Left kidney (tissue), 1 donor: ENCODE measurements at regions not wholly inside any gene's neighbourhood (a gene's known extent, or its start where the extent isn't known, plus 50 kb on each side); places are given as distances from the start of the nearest gene placed in this dataset.
"Not testable (repeated sequence)": the region's sequence is repeated elsewhere in the genome, so short reads cannot be mapped to it uniquely, and the experiment has no call there.

ENCODE experiments used
- DNase-seq: peaks from one replicate; pipeline ENCODE4 v3.0.0-alpha.2; 2013

GRCh38 chr3:35296533-35296932, 342.8 kb upstream of the ARPP21 start:
- DNase-seq: no peak

GRCh38 chr3:35296944-35297343, 342.4 kb upstream of the ARPP21 start:
- DNase-seq: not testable (repeated sequence)

GRCh38 chr3:35305406-35305805, 333.9 kb upstream of the ARPP21 start:
- no peak for DNase-seq

DNA sequence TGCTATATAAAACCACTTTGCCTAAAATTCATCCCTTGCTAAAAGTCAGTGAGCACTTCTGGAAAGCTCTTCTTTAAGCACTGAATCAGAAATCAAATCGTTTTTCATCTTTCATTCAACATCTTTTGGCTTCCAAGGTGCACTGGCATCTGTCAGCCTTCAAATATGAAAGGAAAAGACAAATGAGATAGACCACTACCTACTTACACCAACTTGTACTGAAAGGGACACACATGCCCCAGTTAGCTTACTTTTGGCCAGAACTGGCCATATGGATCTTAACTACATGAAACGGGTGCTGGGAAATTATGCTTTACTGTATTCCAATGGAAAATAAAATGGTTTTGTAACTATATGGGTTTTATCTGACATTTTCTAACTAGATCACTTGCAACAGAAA, 332.0 kb upstream of the ARPP21 start:
- no peak for DNase-seq

DNA sequence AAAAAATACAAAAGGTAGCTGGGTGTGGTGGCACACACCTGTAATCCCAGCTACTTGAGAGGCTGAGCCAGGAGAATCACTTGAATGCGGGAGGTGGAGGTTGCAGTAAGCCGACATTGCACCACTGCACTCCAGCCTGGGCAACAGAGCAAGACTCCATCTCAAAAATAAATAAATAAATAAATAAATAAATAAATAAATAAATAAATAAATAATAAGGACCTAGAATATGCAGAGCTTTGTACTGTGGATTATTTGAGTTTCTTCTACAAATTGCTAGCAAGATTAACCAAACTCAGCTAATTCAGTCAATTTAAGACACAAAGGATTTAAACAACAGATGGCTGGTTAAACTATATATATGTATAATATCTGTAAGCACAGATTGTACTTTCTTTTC, 322.5 kb upstream of the ARPP21 start:
- DNase-seq: not testable (repeated sequence)

DNA sequence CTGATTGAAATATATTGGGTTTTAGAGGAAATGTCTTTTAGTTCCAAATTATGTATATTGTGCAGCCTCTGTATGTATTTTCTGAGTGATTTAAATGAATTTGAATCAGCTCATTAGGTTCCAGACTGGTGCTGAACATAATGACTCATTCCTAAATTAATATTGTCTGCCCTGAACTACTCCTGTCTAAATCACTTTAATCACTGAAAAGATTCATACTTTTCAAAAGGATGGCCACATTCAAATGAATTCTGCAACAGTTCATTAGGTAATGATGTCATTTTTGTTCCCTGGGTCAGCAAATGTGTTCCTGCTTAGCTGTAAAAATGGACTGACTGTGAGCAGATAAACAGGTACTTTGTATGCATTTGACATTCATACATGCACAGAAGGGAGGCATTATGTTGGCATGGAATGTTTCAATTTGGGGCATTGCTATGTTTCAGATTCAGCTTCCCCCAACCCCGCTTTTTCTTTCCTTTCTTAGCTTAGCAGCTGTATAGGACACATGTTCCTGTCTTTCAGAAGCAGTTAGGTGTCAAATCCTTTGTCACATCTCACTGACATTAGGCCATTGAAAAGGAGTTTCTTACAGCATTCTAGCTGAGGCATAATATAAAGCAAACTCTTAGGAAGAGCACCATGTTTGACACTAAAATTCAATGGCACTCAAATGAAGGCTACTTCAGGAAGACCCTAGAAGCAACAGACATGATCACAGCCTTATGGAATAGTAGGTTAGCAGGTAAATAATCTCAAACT, 318.5 kb upstream of the ARPP21 start:
- DNase-seq: no peak

DNA sequence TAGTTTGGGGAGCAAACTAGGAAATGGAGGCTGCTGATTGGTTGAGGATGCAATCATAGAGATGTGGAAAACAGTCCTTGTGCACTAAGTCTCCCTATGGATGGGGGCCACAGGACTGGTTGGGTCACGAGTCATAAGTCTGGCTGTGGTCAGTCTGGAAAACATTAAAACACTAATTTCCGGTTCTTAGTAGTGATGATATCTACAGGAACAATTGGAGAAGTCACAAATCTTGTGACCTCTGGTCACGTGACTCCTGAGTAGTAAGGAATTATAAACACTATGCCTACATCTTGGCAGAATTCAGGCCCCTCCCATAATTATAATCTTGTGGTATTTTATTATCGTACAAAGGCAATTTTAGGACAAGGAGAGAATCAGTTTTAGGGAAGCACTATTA, 317.3 kb upstream of the ARPP21 start:
- DNase-seq: no peak

DNA sequence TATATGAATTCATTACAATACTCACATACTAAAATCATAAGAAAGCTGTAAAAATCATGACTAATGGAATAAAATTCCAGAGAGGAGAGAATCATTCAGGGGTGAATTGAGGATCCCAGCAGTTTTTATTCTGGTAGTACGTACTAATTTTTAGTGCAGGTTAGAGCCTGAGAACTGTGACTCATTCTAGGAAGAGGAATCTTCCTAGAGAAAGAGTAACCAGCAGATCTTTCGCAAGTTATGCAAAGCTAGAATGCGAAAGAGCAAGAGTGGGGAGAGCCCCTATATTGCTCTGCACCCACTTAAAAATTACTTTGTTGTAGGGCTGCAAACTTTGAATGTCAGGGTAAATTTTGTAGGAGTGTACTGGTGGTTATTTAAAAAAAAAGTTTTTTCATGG, 303.6 kb upstream of the ARPP21 start:
- no peak for DNase-seq

GRCh38 chr3:35336601-35337000, 302.7 kb upstream of the ARPP21 start:
- no peak for DNase-seq

GRCh38 chr3:35338186-35338585, 301.1 kb upstream of the ARPP21 start:
- no peak for DNase-seq

DNA sequence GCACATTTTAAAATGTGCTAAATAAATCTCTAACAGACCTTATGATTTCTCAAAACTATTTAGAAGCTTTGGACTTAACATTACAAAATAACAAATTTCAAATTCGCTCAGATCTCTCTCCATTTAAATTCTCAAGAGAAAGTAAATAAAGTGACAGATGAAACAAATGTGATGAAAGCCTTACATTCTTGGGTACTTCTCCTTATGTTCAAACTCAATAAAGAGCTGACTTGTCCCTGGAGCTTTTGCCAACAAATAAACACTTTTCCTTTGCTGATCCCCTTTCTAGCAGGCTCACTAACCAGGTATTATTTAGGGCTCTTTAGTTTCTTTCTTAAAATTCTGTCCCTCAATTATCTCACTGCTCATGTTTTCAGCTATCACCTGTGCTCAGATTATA, 259.1 kb upstream of the ARPP21 start:
- no peak for DNase-seq

GRCh38 chr3:35383216-35383615, 256.1 kb upstream of the ARPP21 start:
- DNase-seq: no peak

DNA sequence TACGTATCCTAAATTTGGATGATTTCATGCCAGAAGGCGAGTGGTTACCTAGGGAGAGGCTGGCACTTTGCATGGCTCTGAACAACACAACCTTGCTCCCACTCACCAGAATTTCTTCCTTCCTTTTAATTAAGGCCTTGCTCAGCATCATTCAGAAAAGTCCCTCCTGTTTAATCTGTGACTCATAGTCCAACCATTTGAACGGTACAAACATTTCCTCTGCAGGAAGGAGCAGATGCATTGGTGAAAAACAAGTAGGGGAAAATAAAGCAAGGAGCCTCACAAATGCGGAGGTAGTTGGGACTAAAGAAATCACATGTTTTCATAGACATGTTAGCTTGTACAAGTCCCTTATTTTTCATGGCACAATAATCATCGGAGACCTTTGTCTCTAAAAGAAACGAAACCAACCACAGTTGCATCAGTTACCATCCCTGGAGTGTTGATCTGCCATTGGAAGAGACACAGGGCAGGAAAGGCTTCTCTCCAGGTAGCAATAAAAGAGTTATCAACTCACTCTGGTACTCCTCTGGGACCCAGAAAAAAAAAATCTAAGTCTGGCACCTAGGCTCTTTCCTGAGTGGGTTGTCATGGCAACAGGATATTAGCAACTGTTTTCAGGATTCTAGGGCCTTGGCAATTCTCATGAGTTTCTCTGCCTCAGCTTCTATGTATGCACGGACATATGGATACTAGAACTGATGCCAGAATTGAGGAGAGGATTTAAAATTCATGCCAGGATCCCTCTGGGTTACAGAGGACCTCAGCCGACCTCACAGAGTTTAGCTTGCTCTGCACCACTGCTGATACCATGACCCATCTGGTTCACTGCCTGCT, 255.4 kb upstream of the ARPP21 start:
- DNase-seq: no peak

DNA sequence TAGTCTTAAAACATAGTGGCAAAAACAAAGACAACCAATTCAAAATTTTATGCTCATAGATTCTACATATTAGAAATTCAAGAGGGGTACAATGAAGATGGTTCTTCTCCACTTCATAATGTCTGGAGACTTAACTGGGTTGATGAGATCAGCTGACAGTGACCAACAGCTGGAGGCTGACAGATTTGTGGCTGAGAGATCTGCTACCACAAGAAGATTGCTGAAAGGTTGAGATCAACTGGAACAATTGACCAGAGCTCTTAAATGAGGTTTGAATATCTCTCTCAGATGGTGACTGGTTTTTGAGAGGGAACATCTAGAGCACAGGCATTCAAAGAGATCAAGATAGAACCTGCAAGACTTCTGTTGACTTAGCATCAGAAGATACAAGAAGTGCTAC, 254.1 kb upstream of the ARPP21 start:
- DNase-seq: no peak

DNA sequence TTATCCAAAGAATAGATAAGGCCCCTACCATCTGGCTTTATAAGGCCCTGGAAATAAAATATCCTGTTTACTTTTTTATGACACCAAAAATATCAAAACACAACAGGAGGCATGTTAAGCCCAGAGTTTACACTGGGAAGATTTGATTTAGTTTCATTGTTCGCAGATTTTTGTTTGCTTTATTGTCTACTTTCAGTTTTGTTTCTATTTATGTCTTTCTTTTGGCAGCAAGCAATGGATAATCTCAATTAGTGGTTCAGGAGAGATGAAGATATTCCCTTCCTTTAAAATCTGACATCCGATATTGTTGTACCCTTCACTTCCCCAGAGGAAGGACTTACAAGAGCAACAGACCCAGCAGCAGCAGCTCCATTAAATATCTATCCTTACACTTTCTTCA, 249.4 kb upstream of the ARPP21 start:
- no peak for DNase-seq

DNA sequence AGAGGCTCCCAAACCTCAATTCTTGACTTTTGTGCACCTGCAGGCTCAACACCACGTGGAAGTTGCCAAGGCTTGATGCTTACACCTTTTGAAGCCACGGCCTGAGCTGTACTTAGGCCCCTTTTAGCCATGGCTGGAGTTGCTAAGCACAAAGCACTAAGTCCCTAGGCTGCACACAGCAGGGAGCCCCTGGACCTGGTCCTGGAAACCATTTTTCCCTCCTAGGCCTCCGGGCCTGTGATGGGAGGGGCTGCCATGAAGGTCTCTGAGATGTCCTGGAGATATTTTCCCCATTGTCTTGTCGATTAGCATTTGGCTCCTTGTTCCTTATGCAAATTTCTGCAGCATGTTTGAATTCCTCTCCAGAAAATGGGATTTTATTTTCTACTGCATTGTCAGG, 247.1 kb upstream of the ARPP21 start:
- no peak for DNase-seq

DNA sequence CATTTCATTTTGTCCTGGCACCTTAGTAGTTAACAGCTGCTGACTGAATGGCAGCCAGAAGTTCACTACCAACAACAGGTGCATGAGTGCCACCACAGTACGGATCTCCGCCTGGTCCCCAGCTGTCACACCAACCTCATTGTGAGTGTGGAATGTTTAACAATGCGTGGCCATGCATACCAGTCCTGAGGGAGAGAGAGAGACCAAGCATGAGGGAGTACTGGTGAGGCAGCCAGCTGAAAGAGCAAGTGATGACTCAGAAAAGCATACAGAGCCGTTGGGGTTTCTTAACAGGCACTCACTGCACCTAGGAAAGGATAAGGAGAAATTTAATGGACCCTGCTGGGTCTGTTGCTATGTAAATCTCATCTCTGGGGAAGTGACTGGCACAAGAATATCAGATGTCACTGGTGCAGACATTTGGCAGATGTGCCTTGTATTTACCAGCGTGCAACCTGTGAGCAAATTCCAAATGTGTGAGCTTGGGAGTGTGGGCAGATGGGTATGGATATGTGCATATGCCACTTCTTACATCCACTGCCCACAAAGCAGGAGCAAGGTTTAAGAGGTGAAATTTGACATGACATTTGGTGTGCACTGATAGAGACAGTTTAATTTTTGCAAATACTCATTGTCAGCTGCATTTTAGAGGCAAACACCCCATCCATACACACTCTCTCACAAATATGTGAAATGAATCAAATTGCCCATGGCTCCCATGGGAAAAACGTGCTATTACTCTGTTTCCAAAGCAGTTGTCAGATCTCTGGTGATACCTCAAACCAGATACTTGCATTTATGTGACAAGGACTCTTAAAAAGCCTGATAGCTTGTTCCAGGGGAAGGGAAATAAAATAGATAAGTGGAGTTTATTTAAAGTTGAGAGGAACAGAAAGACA, 245.2 kb upstream of the ARPP21 start:
- peak; percentile 37 for DNase-seq

GRCh38 chr3:35394905-35395304, 244.4 kb upstream of the ARPP21 start:
- DNase-seq: no peak

GRCh38 chr3:35401671-35402070, 237.7 kb upstream of the ARPP21 start:
- DNase-seq: no peak

DNA sequence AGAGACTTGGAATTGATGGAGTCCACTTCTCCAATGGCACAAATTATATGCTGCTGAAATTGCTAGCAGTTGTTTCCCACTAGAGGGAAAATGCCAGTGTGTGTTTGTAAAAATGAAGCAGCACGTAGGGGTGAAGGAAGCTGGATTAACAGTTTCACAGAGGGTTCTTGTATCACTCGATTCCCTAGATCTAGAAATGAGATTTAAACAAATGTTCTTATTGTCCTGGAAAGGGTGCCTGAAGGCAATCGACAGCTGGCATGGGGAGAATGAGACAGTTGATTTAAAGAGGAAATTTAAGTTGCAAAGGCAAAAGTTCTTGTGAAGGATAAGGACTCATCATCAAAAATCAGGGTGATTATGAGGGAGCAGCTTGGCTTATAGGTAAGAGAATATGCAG, 234.8 kb upstream of the ARPP21 start:
- no peak for DNase-seq

- no peak for DNase-seq
These were observed 230.4 kb upstream of the ARPP21 start for GRCh38 chr3:35408882-35409281.

GRCh38 chr3:35409991-35410390, 229.3 kb upstream of the ARPP21 start:
- no peak for DNase-seq

GRCh38 chr3:35413483-35413882, 225.8 kb upstream of the ARPP21 start:
- no peak for DNase-seq
